HEK293T (cell line): ENCODE measurements at regions not wholly inside any gene's neighbourhood (a gene's known extent, or its start where the extent isn't known, plus 50 kb on each side); places are given as distances from the start of the nearest gene placed in this dataset.
A peak's percentile ranks its signal among the peaks of the same experiment; 100 is the strongest.

Experiments used
- CTCF ChIA-PET: fragments of 350-600 bp; formaldehyde crosslinking; extraction: SDS; loops from one replicate; lab custom pipeline; 2021; ENCODE audit warnings: antibody characterized with exemption, inconsistent platforms; lab: Yijun Ruan, JAX
- POLR2A ChIA-PET: fragments of 350-600 bp; formaldehyde crosslinking; extraction: SDS; loops from one replicate; lab custom pipeline; 2020; ENCODE audit warnings: antibody characterized with exemption, inconsistent platforms; lab: Yijun Ruan, JAX
- DNase-seq: peaks from one replicate; pipeline ENCODE4 v3.0.0; 2012; ENCODE audit warnings: mixed read lengths; ENCODE audit errors: extremely low spot score
- ARNT ChIP-seq: fragments of 450-650 bp; IDR thresholded peaks from 2 replicates; pipeline ENCODE4 v1.6.1; 2017; ENCODE audit warnings: mild to moderate bottlenecking
- BHLHE40 ChIP-seq: fragments of 450-650 bp; IDR thresholded peaks from 2 replicates; pipeline ENCODE4 v1.6.1; 2016; ENCODE audit warnings: mild to moderate bottlenecking, moderate library complexity, borderline replicate concordance
- CTBP1 ChIP-seq: fragments of 450-650 bp; IDR thresholded peaks from 2 replicates; pipeline ENCODE4 v1.6.1; 2016; ENCODE audit warnings: borderline replicate concordance
- ELF4 ChIP-seq: fragments of 450-650 bp; IDR thresholded peaks from 2 replicates; pipeline ENCODE4 v1.6.1; 2017; ENCODE audit warnings: antibody characterized with exemption
- FOXA1 ChIP-seq: fragments of 450-650 bp; IDR thresholded peaks from 2 replicates; pipeline ENCODE4 v1.6.1; 2016; ENCODE audit warnings: mild to moderate bottlenecking
- FOXK2 ChIP-seq: fragments of 450-650 bp; IDR thresholded peaks from 2 replicates; pipeline ENCODE4 v1.6.1; 2016; ENCODE audit warnings: mild to moderate bottlenecking
- FOXM1 ChIP-seq: fragments of 450-650 bp; IDR thresholded peaks from 2 replicates; pipeline ENCODE4 v1.6.1; 2017; ENCODE audit warnings: mild to moderate bottlenecking, borderline replicate concordance
- HDGF ChIP-seq: fragments of 450-650 bp; IDR thresholded peaks from 2 replicates; pipeline ENCODE4 v1.6.1; 2017; ENCODE audit warnings: antibody characterized with exemption, borderline replicate concordance
- L3MBTL2 ChIP-seq: fragments of 450-650 bp; conservative IDR thresholded peaks from 2 replicates; pipeline ENCODE4 v1.6.1; 2016; ENCODE audit warnings: mild to moderate bottlenecking
- LEF1 ChIP-seq: fragments of 450-650 bp; IDR thresholded peaks from 2 replicates; pipeline ENCODE4 v1.6.1; 2017; ENCODE audit warnings: mild to moderate bottlenecking, borderline replicate concordance
- NFRKB ChIP-seq: fragments of 450-650 bp; IDR thresholded peaks from 2 replicates; pipeline ENCODE4 v1.6.1; 2016; ENCODE audit warnings: mild to moderate bottlenecking, moderate library complexity
- SP1 ChIP-seq: fragments of 450-650 bp; IDR thresholded peaks from 2 replicates; pipeline ENCODE4 v1.6.1; 2017
- SUZ12 ChIP-seq: fragments of 450-650 bp; IDR thresholded peaks from 2 replicates; pipeline ENCODE4 v1.6.1; 2016; ENCODE audit warnings: mild to moderate bottlenecking
- TARDBP ChIP-seq: fragments of 450-650 bp; IDR thresholded peaks from 2 replicates; pipeline ENCODE4 v1.6.1; 2016
- ZNF384 ChIP-seq: fragments of 450-650 bp; IDR thresholded peaks from 2 replicates; pipeline ENCODE4 v1.6.1; 2016
- TF ChIP-seq, protein P1 (sequence below): fragments of 450-650 bp; IDR thresholded peaks from 2 replicates; pipeline ENCODE4 v1.6.1; 2016

GRCh38 chr7:25391295-25391861, 163.1 kb upstream of the NPVF start:
- ChIA-PET CTCF (interaction anchor here (0.8 to 6.2 kb wide), 8 partner anchors 130 to 460 kb away, joined by 3 to 61 read pairs (median 4); no protein-coding TSS in a partner anchor), POLR2A (interaction anchor here (1.2 kb wide), 1 partner anchor 202 kb away, joined by 3 read pairs; no protein-coding TSS in a partner anchor)
- TF ChIP-seq SUZ12 (no peak), LEF1 (no peak), FOXA1 (no peak), BHLHE40 (no peak), FOXM1 (no peak), FOXK2 (no peak), L3MBTL2 (no peak), ARNT (no peak), CTBP1 (no peak), TARDBP (no peak), HDGF (no peak), NFRKB (no peak), ZNF384 (no peak), SP1 (no peak), ELF4 (no peak)
- TF ChIP-seq, protein P1, sequence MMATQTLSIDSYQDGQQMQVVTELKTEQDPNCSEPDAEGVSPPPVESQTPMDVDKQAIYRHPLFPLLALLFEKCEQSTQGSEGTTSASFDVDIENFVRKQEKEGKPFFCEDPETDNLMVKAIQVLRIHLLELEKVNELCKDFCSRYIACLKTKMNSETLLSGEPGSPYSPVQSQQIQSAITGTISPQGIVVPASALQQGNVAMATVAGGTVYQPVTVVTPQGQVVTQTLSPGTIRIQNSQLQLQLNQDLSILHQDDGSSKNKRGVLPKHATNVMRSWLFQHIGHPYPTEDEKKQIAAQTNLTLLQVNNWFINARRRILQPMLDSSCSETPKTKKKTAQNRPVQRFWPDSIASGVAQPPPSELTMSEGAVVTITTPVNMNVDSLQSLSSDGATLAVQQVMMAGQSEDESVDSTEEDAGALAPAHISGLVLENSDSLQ = no peak
- peak; percentile 26 for DNase-seq

- no peak for DNase-seq
- TF ChIP-seq, protein P1 = no peak
- no peak for TF ChIP-seq HDGF
- no peak for TF ChIP-seq LEF1
- no peak for TF ChIP-seq ARNT
- no peak for TF ChIP-seq ZNF384
- TF ChIP-seq ELF4 = no peak
- no peak for TF ChIP-seq TARDBP
- no peak for TF ChIP-seq FOXA1
- TF ChIP-seq BHLHE40 = no peak
- TF ChIP-seq FOXM1 = no peak
- no peak for TF ChIP-seq NFRKB
- TF ChIP-seq SUZ12 = no peak
- TF ChIP-seq CTBP1 = no peak
- no peak for TF ChIP-seq L3MBTL2
- ChIA-PET CTCF (interaction anchor here (0.8 to 6.2 kb wide), 10 partner anchors 131 to 459 kb away, joined by 3 to 61 read pairs (median 4); no protein-coding TSS in a partner anchor), POLR2A (interaction anchor here (1.2 kb wide), 1 partner anchor 201 kb away, joined by 3 read pairs; no protein-coding TSS in a partner anchor)
These were observed 163.8 kb upstream of the NPVF start for GRCh38 chr7:25391961-25392587.

- no peak for TF ChIP-seq ELF4
- no peak for TF ChIP-seq L3MBTL2
- no peak for TF ChIP-seq ARNT
- no peak for TF ChIP-seq HDGF
- TF ChIP-seq SUZ12 = no peak
- no peak for TF ChIP-seq FOXK2
- no peak for TF ChIP-seq TARDBP
- POLR2A ChIA-PET = no interaction called here
- peak; percentile 46 for DNase-seq
- CTCF ChIA-PET = interaction anchor here (1.0 to 6.2 kb wide), 4 partner anchors 131 to 174 kb away, joined by 3 to 61 read pairs (median 4); no protein-coding TSS in a partner anchor
These were observed 164.5 kb upstream of the NPVF start for GRCh38 chr7:25392588-25393338.

DNA sequence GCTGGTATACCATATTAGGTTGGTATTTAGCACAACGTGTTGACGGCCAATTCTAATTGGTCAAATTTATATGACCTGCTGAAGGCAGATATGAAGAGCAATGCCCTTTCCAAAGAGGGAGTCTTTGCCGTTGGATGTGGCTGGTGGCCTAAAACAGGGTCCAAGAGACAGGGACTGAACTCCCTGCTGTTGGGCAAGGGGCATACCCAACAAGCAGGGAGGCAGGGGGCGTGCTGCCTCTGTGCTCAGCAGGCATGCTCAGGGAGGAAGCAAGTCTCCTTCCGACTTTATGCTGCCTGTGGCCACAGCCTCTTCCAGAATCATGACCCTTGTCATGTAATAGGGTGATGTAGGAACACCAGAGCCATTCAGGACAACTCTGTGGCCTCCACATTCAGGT, 167.7 kb upstream of the NPVF start:
- no peak for DNase-seq
- CTCF ChIA-PET = interaction anchor here (0.6 to 6.2 kb wide), 2 partner anchors 169 to 170 kb away, joined by 4 to 61 read pairs; no protein-coding TSS in a partner anchor
- POLR2A ChIA-PET = no interaction called here
- TF ChIP-seq ELF4 = no peak
- no peak for TF ChIP-seq TARDBP
- no peak for TF ChIP-seq FOXK2
- TF ChIP-seq FOXM1 = no peak
- TF ChIP-seq SP1 = no peak
- TF ChIP-seq, protein P1 = no peak
- TF ChIP-seq BHLHE40 = no peak

GRCh38 chr7:25396668-25397067, 168.4 kb upstream of the NPVF start:
- POLR2A ChIA-PET = no interaction called here
- CTCF ChIA-PET = interaction anchor here (0.5 to 1.0 kb wide), 3 partner anchors 16 to 168 kb away, joined by 3 to 4 read pairs (median 3); no protein-coding TSS in a partner anchor
- TF ChIP-seq FOXM1 (no peak), FOXA1 (no peak), LEF1 (no peak), TARDBP (no peak), ZNF384 (no peak), SUZ12 (no peak), NFRKB (no peak), BHLHE40 (no peak), L3MBTL2 (no peak), CTBP1 (no peak), FOXK2 (no peak), ARNT (no peak)
- no peak for DNase-seq
